ENCODE measurements at regions not wholly inside any gene's neighbourhood (a gene's known extent, or its start where the extent isn't known, plus 50 kb on each side); places are given as distances from the start of the nearest gene placed in this dataset.

DNA sequence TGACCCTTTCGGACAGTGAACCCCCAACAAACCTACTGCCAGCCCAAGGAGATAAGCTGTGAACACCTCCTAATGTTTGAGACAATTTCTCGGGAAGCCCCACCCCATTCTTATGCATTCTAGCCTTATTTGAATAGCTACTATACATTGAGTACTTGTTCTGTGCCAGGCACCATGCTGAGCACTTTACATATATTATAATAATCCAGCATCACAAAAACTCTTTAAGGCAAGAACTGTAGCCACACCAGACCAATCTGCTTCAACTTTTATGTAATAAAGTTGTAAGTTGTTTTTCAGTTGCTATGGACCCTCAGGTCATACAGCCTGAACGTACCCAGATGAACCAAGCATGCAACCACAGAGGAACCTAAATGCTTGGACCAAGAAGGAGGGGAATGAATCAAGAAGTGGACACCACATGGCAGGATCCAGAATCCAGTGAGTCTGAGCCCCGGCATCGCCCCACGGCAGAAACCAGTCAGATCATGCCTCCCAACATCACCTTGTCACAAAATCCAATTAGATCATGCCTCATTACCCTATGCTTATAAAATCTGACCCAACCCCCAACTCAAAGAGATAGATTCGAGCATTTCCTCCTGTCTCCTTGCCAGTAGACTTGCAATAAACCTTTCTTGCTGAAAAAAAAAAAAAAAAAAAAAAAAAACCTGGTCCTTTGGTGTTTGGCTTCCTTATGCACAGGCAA lies 225.0 kb downstream of the QDPR start:
- DNase-seq (ENCODE audit: low spot score) = no peak
- no peak for TF ChIP-seq CTCF (IDR thresholded peaks at IDR 0.05; ENCODE audit: extremely low read depth, missing control alignments)

- DNase-seq (ENCODE audit: low spot score) = no peak
- no peak for TF ChIP-seq CTCF (IDR thresholded peaks at IDR 0.05; ENCODE audit: extremely low read depth, missing control alignments)
These were observed 226.1 kb downstream of the QDPR start for GRCh38 chr4:17285747-17286146.

DNA sequence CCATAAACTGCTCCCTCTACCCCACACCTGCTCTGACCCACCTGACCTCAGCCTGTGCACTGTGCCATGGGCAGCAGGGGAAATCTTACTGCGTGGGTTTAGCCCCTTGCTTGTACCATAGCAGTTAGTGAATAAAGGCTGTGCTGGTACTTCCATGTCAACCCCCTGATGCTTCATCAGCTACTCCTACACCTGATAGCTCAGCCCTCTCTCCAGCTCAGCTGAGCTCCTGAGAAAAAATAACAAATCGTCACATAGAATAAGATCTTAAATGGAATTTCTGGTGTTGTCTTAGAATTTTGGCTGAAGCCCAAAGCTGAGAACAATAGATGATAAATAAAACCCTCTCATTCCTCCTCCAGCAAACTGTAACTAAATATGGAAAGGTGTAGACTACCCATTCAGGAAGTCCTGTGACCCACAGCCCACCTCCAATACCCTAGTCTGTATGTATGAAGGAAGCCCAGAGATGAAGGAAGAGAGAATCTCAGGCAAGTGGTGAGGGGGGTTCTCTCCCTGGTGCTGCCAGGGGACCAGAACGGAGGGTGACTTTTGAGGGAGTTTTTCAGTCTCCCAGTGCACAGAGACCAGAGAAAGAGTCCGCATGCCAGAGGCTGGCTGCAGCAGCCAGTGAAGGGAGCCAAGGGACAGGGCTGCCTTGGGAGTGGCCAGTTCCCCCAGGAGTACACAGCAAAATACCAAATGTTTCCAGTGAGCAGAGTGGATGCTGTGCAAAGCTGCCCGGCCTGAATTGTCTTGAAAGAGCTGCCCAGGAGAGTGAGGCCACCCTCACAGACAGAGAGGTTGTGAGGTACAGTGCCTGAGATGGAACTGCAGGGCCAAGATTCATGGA lies 227.3 kb downstream of the QDPR start:
- TF ChIP-seq CTCF (IDR thresholded peaks at IDR 0.05; ENCODE audit: extremely low read depth, missing control alignments) = no peak
- no peak for DNase-seq (ENCODE audit: low spot score)

DNA sequence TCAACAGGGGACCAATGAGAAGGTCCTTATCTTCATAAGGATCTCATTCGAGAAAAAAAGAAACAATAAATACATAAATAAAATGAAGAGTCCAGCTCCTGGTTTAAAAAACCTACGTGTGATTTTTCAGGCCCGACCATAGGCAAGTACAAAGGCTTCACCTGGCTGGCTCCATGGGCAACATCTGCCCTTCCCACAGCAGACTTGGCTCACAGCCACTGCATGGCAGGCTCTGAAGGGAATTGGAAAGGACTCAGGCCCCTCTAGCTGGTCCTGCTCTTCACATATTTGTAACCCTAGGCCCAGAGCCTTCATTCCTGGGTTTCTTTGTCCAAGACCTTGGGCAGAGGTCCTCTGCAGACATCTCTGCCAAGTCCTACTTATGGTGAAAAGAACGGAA lies 228.1 kb downstream of the QDPR start:
- no peak for DNase-seq (ENCODE audit: low spot score)
- no peak for TF ChIP-seq CTCF (IDR thresholded peaks at IDR 0.05; ENCODE audit: extremely low read depth, missing control alignments)

GRCh38 chr4:17283251-17283650 lies 228.6 kb downstream of the QDPR start:
- no peak for DNase-seq (ENCODE audit: low spot score)
- no peak for TF ChIP-seq CTCF (IDR thresholded peaks at IDR 0.05; ENCODE audit: extremely low read depth, missing control alignments)

GRCh38 chr4:17280261-17281018 lies 231.4 kb downstream of the QDPR start:
- DNase-seq (ENCODE audit: low spot score) = no peak
- TF ChIP-seq CTCF (IDR thresholded peaks at IDR 0.05; ENCODE audit: extremely low read depth, missing control alignments) = no peak

GRCh38 chr4:17276776-17277175 lies 235.1 kb downstream of the QDPR start:
- no peak for TF ChIP-seq CTCF (IDR thresholded peaks at IDR 0.05; ENCODE audit: extremely low read depth, missing control alignments)
- DNase-seq (ENCODE audit: low spot score) = no peak

Measured in GM20000 (cell line).